Left cardiac atrium (tissue), 4 donors: ENCODE measurements at regions not wholly inside any gene's neighbourhood (a gene's known extent, or its start where the extent isn't known, plus 50 kb on each side); places are given as distances from the start of the nearest gene placed in this dataset.

Experiments
- ATAC-seq, 2 donors: fragments of 200-7000 bp; cut with Tn5 transposase; one replicate each; pipeline ENCODE4 v1.9.1; 2020; ENCODE audit warnings: mild to moderate bottlenecking in 2 of 2, moderate library complexity in 2 of 2
- DNase-seq: peaks from one replicate; pipeline ENCODE4 v3.0.0-alpha.2; 2020
- intact Hi-C, 2 donors: fragments of 100-400 bp; cut with DNase I; formaldehyde crosslinking; loops; one replicate each; pipeline versions ENCODE4 v1.14.1 to v1.15.1; 2022 to 2023
- donor health status: DM: no; HTN: yes; CAD: no.
- donor health status: DM: no; HTN: yes; CAD: no; lungs with severe emphysema.
- donor health status: DM: yes; HTN: yes; CAD: no.
- donor health status: Dilated cardiomyopathy.

DNA sequence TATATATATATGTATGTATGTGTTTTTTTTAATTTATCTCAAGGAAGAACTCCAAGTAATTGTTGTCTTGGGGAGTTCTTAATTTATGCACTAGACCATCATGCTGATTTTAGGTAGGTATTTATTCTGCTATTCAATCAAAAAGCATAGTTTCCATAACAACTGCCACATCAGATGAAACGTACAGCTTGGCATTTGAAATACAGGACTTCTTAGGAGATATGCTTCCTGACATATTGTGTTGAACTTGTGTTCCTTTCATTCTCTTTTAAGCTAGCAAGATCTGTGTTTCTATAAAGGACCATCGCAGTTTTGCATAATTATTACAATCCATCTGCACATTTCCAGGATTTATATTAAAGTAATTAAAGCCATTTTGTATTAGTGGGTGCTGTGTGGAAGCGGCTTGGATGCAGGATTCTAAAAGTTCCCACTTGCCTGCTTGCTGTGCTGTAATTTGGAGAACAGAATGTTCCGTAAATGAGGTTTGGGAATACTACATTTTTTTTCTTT is 343.5 kb upstream of the FANCL start:
- intact Hi-C loops = no loop called here
- no peak for DNase-seq
- ATAC-seq = no peak

DNA sequence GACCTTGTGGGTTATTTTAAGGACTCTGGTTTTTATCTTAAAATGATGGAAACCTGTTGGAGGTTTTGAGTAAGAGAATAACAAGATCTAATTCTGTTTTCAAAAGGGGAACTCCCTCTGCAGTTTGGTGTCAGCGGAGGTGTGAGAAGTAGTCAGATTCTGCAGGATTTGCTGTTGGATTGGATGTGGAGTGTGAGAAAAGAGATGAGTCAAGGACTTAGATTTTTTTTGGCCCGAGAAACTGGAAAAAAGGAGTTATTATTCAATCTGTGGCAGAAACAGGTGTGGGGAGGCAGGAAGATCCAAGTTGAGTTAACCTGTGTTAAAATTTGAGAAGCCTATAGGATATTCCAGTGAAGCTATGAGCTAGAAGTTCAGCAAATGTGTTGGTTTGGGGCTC is 337.2 kb upstream of the FANCL start:
- intact Hi-C loops = no loop called here
- DNase-seq = no peak

DNA sequence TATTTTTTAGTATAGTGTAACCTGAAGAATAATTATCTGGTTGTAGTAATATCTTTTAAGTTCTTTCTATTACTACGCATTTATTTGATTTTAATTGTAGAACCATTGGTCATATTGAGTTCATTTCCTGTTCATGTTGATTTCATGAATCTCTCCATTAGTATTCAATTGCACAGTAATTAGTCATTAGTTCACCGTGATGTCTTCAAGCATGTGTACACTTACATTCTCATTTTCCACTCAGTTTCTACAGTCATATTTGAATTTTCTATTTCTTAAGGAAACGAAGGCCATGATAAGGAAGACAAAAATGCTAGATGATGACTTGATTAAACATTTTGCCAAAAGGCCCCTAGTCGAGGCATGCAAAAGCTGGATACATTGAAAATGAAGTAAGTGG is 333.7 kb upstream of the FANCL start:
- intact Hi-C loops = no loop called here
- ATAC-seq (no peak), DNase-seq (no peak)

More for the DNA sequence above, 337.2 kb upstream of the FANCL start:
- no peak for ATAC-seq

DNA sequence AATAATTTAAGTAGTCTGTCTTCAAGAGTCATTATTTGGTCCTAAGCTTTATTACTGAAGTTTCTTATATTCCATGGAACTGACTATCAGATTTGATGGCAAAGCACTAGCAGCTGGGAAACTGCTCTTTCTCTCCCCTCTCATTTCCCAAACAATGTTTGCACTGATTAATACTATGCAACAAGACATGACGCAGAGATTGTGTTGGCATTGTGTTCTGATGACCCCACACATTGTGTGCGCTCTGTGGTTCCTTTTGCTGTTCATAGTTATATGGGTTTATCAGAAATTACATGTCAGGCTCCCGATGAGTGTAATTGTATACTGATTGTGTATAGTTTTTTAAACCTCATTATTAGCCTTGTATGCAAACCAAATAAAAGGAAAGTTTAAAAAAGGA is 331.6 kb upstream of the FANCL start:
- DNase-seq = no peak
- no peak for ATAC-seq
- intact Hi-C loops = no loop called here

DNA sequence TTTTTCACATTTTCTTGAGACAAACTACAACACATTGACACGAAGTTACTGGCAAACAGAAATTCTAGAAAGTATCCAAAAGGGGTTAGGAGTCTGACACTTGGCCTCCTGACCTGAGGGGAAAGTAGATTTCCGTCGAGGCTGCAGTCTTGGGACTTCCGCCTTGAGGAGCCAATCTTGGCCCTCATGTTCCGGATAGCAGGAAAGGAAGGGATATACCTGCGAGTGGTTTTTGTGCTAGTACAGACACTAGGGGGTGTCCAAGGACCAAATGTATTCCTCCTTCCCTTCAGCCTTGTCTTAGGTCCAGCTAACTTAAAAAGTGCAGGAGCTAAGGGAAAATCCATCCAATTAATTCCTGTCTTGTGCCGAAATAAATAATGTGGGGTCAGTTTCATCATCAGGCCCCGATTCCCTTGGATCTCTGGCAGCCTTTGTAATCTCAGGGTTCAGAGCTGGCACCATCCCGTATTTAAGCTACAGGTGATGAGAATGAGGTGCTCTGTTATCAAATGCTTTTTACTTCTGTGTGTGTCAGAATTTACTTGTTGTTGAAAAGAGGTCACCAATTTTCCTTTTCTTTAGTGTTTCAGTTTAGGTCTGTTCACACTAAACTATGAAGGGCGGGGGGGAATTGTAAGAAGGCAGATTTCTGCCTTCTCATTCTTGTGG is 330.2 kb upstream of the FANCL start:
- no peak for DNase-seq
- peak in 1 of 2 donors; percentile 82 for ATAC-seq
- intact Hi-C loops = no loop called here

DNA sequence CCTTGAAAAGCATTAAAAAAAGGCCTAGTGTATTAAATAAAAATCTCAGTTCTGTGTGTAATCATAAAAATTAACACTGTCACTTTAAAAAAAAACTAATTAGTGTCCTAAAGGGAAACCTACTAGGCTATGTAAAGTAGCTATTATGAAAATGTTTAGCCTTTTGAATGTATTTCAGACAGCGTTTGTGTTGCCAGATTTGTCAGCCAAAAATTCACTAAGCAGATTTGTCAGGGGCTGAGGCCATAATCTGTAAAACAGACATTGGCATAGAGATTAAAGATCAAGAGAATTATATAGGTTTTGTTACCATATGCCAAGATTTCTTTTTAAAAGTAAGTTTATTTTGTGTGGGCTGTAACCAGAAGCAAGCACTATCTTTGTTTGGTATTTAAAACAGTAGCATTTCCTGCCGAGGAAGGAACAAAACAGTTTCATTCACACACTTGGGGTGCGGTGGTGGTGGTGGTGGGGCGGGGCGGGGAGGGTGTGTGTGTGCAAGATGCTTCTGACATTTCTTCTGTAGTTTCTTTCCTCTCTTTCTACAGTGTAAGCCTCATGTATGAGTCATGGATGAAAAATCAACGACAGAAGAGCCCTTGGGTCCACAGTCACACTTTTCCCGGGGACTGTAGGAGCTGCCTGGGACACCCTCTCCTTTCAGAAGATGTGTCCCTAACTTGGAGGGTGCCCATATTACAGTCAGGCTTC is 328.5 kb upstream of the FANCL start:
- ATAC-seq (no peak), DNase-seq (no peak)
- intact Hi-C loops = no loop called here

DNA sequence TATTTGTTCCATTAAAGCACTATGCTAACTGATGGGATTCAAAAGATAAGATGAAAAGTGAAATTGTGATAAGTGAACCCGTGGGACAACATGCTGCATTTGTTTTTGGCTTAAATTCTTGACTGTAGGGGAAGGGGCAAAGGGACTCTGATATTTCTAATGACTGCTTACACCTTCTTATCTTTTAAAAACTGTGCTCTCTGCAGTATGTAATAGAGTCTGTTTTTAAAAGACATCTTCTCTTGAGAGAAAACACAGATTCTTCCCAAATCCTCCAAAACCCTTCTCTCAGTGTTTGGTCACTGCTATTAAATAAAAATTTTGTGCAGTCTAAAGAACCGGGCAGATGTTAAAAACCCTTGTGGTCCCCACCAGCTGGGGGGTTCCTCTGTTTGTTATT is 327.8 kb upstream of the FANCL start:
- no peak for DNase-seq
- intact Hi-C loops = no loop called here
- no peak for ATAC-seq

DNA sequence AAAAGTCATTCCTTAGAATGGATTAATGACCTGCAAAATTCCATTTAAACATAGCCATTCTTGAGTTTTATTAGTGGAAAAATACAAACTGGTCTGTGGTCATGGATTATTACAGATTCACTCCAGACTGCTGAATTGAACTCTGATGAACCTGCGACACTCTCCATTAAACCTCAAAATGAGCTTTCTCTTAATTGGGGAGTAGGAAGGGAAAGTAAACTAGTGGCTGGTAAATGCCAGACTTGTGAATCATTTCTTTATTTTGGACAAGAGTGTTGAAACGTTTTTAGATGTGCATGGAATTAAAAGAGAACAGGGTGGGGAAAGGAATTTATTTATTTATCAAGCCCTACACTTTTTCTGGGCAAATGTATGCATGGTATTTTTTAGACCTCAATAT is 321.2 kb upstream of the FANCL start:
- DNase-seq = no peak
- no peak for ATAC-seq
- intact Hi-C loops = no loop called here

DNA sequence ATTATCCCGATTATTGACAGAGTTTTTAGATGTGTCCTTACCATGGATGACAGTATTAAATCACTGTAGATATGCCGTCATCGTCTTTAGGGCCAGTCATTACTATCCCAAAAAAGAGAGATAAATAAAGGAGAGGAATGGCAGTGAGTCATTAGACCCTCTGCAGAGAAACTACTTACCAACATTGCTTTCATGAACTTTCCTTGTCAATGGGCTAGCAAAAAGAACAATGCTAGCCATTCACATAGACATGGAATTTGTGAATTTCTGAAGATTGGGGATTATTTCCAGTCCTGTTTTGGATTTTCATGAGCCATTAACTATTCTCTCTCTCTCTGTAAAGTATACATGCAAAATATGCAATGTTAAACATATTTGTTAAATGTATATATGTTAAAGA is 319.4 kb upstream of the FANCL start:
- ATAC-seq = no peak
- intact Hi-C loops = no loop called here

DNA sequence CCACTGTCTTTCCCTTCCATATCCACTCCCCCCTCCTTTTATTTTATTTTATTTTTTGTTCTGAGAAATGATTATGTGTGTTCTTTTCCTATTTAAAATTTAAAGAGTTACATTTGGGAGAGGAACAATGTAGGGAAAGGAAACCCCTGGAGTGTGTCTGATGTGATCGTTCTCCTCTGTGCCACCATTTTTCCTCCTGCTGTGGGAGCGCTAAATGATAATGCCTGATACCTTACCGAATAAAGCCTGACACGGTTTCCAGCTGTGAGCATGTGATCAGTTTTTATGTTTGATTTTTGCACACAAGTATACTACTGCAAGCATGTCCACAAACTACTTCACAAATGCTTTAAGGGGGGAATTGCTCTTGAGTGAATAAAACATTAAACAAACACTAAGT is 317.8 kb upstream of the FANCL start:
- DNase-seq (no peak), ATAC-seq (no peak)
- intact Hi-C loops = no loop called here

More for the DNA sequence above, 319.4 kb upstream of the FANCL start:
- DNase-seq = no peak

DNA sequence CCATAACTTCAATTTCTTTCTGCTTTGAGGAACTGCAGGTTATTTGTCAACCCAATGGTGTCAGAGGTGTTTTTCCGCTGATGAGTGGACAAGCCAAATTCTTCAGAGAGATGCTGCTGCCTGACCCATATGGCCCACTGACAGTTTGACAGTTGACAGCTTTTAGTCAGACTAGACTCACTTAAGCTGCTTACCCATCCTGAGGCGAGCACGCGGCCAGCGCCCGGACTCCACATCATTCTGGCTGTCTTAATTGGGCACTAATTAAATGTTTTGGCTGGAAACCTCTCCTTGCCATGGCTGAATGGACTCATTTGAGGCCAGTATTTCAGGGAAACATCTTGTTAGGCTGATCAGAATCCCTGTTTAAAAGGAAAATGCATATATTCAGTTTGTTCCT is 316.1 kb upstream of the FANCL start:
- DNase-seq = no peak
- ATAC-seq = no peak
- intact Hi-C loops = no loop called here

DNA sequence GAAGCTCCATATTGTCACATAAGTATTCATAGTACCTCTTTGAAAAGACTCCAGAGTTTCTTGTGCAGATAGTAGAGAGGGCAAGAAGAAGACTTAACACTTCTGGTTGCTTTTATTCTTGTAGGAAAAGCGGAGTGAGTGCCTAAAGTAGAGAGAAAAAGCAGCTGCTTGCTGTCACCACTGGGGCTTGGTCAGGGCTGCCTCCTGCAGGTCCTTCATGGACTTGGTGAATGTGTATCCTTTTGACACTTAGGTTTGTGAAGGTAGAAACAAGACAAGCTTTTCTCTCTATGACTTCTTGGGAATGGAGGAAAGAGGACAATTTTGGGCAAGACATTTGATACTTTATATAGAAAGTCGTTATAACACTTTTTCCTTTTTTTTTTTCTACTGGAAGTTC is 312.8 kb upstream of the FANCL start:
- ATAC-seq = no peak
- intact Hi-C loops = no loop called here
- DNase-seq = no peak

DNA sequence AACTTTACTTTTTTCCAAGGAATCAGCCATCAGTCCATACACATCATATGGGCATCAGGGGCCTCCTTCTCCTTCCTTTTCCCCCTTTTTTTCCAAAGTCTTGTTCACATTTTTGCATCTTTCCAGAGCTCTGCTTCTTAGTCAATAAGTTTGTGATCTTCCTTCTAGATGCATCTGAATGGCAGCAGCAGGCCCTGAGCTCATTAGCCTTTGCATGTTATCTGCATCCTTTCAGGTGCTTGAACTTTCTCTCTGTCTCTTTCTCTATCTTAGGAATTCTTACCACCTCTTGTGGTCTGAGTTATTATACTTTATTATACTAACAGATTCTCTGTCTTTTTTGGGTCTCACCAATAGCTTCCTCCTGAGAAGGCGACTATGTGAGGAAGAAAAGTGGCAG is 312.4 kb upstream of the FANCL start:
- DNase-seq (no peak), ATAC-seq (no peak)
- intact Hi-C loops = no loop called here

DNA sequence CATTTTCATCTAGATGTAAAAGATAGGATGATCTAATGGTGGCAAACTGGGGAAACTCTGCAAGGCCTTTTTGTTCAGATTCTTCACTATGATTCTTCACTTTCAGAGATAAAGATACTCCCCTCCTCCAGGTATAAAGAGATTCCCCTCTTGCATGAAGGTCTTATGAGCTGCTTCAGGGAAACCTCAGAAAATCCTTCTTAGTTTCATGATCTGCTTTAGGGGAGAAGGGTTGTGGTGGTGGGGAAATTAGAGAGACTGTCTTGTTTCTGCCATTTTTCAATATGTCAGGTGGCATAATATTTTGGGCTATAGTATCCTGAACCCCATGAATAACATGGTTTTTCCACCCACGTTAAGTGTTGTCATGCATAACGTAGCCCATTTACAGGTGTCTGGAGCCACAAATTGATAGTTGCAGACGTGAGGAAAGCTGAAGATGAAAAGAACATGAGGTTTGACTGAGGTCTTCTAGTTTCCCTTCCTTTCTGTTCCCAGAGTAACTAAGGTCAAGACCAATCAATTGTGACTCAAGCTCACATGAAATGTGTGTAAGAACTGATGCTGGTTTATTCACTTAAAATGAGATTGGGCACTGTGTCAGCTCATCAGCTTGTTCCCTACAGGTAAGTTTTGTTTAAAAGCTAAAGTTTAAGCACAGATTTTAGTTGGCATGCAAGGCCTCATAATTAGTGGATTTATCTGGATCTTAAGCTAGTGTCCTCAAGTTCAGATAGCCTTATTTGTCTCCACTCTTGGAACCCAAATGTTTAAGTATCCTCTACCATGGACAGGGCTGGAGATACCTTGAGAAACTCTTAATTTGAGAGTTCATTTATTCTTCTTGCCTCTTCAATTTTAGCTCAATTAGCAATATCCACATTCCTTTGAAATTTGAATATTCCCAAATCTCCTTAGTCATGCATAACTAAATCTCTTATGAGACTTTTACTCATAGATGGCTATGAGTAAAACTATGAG is 304.5 kb upstream of the FANCL start:
- ATAC-seq = no peak
- DNase-seq = no peak
- intact Hi-C loops = no loop called here

DNA sequence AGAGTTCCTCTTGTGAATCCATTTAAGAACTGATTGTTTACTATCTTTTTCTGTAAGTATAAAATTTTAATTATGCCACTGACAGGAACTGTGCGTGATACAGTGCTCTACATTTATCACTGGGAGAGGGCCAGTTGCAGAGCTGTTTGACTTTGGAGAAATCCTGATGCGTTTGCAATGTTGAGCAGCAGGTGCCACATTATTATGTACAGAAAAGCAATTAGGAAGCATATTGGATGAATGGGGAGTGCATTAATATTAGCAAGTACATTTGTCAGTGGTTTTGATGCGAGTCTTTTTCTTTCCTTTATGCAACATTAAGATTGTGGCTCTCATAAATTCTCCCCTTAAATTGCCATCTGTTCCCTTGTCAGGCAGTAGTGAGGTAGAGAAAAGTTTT is 302.3 kb upstream of the FANCL start:
- DNase-seq = no peak
- intact Hi-C loops = no loop called here
- ATAC-seq = no peak

DNA sequence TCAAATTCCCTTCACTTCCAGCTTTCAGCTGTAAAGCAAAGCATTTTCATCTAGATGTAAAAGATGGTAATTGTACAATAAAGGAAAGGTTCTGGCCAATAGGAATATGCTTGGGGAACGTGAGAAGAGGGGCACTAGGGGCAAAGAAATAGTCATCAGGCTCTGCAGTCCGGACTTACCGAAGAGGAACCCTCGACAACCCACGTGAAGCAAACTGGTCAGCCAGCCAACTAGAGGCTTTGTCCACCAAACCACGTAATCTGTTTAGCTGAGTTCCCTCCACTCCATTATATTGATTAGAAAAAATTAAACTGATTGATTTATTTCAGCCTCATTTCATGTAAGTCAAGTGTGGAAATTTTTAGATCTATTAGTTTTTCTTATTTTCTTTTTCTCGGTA is 300.4 kb upstream of the FANCL start:
- no peak for ATAC-seq
- no peak for DNase-seq
- intact Hi-C loops = no loop called here

DNA sequence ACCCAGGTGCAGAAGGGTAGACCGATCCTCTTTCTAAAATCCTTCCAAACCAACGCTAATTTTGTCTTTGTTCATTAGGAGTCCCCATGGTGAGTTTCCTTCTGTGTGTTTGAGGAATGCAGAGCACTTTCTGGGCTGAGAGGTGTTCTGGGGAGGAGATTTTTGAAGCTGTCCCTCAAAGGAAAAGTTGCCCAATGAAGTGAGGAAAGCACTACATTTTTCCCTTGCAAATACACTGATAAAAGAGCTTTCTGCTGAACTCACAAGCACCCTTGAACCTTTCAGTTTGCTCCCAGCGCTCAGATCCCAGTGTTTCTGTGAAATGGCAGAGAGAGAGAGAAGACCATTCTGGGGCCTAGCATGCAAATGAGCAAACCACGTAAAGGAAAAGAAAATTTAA is 299.6 kb upstream of the FANCL start:
- DNase-seq = no peak
- intact Hi-C loops = no loop called here

DNA sequence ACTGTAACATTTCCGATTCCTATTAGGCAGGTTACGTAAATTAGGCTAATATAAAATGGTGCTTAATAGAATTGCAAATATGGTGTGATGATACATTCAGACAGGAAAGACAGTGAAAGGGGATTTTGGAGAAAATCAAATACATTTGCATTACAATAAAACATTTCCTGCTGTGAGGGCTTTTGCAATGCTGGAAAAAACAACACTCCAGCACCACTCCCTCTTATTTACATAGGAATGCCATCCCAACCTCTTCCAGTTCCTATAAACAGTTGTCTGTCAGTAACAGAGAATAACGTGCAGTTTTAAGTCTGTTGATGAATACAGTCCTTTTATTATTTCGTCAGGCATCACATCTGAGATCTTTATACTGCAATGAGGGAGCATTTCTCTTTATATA is 298.8 kb upstream of the FANCL start:
- DNase-seq (no peak), ATAC-seq (no peak)
- intact Hi-C loops = no loop called here

More for the DNA sequence above, 299.6 kb upstream of the FANCL start:
- ATAC-seq = no peak

DNA sequence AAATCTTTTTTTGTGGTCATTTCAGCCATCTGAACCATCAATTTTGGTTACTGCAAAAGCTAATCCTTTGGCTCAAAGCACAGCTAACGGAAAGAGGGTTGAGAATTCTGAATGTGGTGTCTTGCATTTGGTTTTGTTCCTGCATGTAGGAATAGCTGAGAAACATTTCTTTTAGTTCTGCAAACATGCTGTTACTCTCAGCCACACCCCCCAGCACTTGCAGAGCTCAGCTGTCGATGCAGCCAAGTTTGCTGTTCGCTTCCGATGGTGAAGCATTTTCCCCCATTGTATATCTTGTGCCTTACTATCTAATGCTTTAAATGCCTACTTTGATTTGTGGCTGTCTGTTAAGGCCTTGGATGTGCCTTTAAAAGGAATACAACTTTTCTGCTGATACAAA is 294.9 kb upstream of the FANCL start:
- DNase-seq (no peak), ATAC-seq (no peak)
- intact Hi-C loops = no loop called here

DNA sequence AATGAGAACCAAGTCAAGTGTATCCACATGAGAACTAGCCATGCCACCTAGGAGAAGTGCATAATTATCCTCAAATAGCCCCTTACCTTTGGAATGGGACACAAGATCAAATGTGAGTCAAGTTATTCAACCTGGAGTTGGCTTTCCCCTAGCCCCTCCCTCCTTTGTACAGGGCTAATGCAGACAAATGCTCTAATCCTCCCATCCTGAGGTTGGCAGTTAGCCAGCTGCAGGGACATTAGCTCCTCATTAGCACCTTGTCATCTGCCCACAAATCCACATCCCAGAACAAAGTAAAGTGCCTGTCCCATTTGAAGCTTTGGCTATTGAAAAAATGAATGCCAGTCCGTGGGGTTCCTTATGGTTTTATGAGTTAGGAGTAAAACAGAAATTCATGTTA is 294.1 kb upstream of the FANCL start:
- no peak for DNase-seq
- no peak for ATAC-seq
- intact Hi-C loops = no loop called here
